Body of pancreas (tissue), 4 donors: ENCODE measurements at regions not wholly inside any gene's neighbourhood (a gene's known extent, or its start where the extent isn't known, plus 50 kb on each side); places are given as distances from the start of the nearest gene placed in this dataset.

Experiments used
- POLR2A ChIP-seq, 3 donors: fragments of 450-650 bp; IDR thresholded peaks; one replicate each; pipeline ENCODE4 v1.6.1; 2016; ENCODE audit warnings: antibody characterized with exemption in 3 of 3, mild to moderate bottlenecking in 2 of 3
- TF ChIP-seq, protein P1 (sequence below), 7 experiments: fragments of 450-650 bp in 4 of 7; fragments of 200-600 bp in 3 of 7; sonication (generic) in 3 of 7; IDR thresholded peaks; one replicate each; pipeline ENCODE4 v1.5.1; 2016 to 2019; ENCODE audit warnings: antibody characterized with exemption in 7 of 7

DNA sequence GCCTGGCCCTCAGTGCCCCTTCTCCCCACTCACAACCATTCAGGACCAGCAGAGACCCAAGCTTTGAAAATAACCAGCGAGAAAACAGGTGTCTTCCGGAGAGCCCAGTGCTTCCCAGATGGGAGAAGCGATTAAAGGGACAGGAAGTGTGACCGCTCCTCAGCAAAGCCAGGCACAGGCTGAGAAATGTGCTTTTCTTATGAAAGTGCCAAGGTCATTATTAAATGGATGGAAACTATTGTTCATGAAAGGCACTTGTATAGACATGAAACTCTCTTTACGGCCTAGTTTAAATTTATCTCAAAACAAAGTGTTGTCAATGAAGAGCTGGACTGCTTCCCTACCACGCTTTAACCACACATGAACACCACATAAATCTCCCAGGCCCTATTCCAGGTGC lies 210.4 kb downstream of the SPTSSA start:
- TF ChIP-seq, protein P1, sequence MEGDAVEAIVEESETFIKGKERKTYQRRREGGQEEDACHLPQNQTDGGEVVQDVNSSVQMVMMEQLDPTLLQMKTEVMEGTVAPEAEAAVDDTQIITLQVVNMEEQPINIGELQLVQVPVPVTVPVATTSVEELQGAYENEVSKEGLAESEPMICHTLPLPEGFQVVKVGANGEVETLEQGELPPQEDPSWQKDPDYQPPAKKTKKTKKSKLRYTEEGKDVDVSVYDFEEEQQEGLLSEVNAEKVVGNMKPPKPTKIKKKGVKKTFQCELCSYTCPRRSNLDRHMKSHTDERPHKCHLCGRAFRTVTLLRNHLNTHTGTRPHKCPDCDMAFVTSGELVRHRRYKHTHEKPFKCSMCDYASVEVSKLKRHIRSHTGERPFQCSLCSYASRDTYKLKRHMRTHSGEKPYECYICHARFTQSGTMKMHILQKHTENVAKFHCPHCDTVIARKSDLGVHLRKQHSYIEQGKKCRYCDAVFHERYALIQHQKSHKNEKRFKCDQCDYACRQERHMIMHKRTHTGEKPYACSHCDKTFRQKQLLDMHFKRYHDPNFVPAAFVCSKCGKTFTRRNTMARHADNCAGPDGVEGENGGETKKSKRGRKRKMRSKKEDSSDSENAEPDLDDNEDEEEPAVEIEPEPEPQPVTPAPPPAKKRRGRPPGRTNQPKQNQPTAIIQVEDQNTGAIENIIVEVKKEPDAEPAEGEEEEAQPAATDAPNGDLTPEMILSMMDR (IDR thresholded peaks at IDR 0.05) = no peak
- no peak for TF ChIP-seq POLR2A (IDR thresholded peaks at IDR 0.05)
